SK-N-SH treated with all-trans-retinoic acid at 6 μM for 48 hours (cell line): ENCODE measurements at regions not wholly inside any gene's neighbourhood (a gene's known extent, or its start where the extent isn't known, plus 50 kb on each side); places are given as distances from the start of the nearest gene placed in this dataset.

ENCODE experiments used
- ATAC-seq: fragments of 200-7000 bp; cut with Tn5 transposase; 3 replicates; pipeline ENCODE4 v1.9.1; 2020; ENCODE audit warnings: mild to moderate bottlenecking, moderate library complexity
- ARNTL ChIP-seq: fragments of 450-650 bp; formaldehyde crosslinking; IDR thresholded peaks from 2 replicates; pipeline ENCODE4 v1.5.0; 2020; ENCODE audit warnings: low read depth, mild to moderate bottlenecking, moderate library complexity, borderline replicate concordance
- BACH2 ChIP-seq: fragments of 250-450 bp; sonication (Bioruptor Pico); IDR thresholded peaks from 2 replicates; pipeline ENCODE4 v1.9.0; 2021; ENCODE audit warnings: mild to moderate bottlenecking, borderline replicate concordance
- CREB5 ChIP-seq: fragments of 250-450 bp; sonication (Bioruptor Pico); IDR thresholded peaks from 2 replicates; pipeline ENCODE4 v1.5.1; 2020; ENCODE audit warnings: low read depth, mild to moderate bottlenecking, moderate library complexity
- CSDC2 ChIP-seq: fragments of 250-450 bp; sonication (Bioruptor Pico); IDR thresholded peaks from 2 replicates; pipeline ENCODE4 v1.5.0; 2020; ENCODE audit warnings: mild to moderate bottlenecking, moderate library complexity
- CSRNP3 ChIP-seq: fragments of 250-450 bp; sonication (Bioruptor Pico); IDR thresholded peaks from 2 replicates; pipeline ENCODE4 v1.5.1; 2021; ENCODE audit warnings: mild to moderate bottlenecking, moderate library complexity
- ESRRG ChIP-seq: fragments of 250-450 bp; sonication (Bioruptor Pico); IDR thresholded peaks from 2 replicates; pipeline ENCODE4 v1.6.1; 2021; ENCODE audit warnings: mild to moderate bottlenecking
- GLIS3 ChIP-seq: fragments of 250-450 bp; sonication (Bioruptor Pico); IDR thresholded peaks from 2 replicates; pipeline ENCODE4 v1.5.0; 2020; ENCODE audit warnings: mild to moderate bottlenecking, moderate library complexity
- ISL1 ChIP-seq: fragments of 250-450 bp; sonication (Bioruptor Pico); IDR thresholded peaks from 2 replicates; pipeline ENCODE4 v2.1.2; 2022; ENCODE audit warnings: mild to moderate bottlenecking, moderate library complexity
- OSR1 ChIP-seq: fragments of 250-450 bp; sonication (Bioruptor Pico); IDR thresholded peaks from 2 replicates; pipeline ENCODE4 v1.8.0; 2022; ENCODE audit warnings: moderate library complexity, mild to moderate bottlenecking, inconsistent platforms
- POU6F1 ChIP-seq: fragments of 250-450 bp; sonication (Bioruptor Pico); IDR thresholded peaks from 2 replicates; pipeline ENCODE4 v1.8.0; 2021; ENCODE audit warnings: low read depth, mild to moderate bottlenecking, moderate library complexity, borderline replicate concordance
- PPARA ChIP-seq: fragments of 250-450 bp; sonication (Bioruptor Pico); IDR thresholded peaks from 2 replicates; pipeline ENCODE4 v1.5.0; 2020; ENCODE audit warnings: mild to moderate bottlenecking, borderline replicate concordance
- RARB ChIP-seq: fragments of 250-450 bp; sonication (Bioruptor Pico); IDR thresholded peaks from 2 replicates; pipeline ENCODE4 v1.8.0; 2021; ENCODE audit warnings: mild to moderate bottlenecking, moderate library complexity
- SNAI2 ChIP-seq: fragments of 250-450 bp; sonication (Bioruptor Pico); IDR thresholded peaks from 2 replicates; pipeline ENCODE4 v1.5.0; 2020; ENCODE audit warnings: mild to moderate bottlenecking, moderate library complexity
- TCF4 ChIP-seq: fragments of 250-450 bp; sonication (Bioruptor Pico); IDR thresholded peaks from 2 replicates; pipeline ENCODE4 v1.8.0; 2021; ENCODE audit warnings: mild to moderate bottlenecking, moderate library complexity, borderline replicate concordance
- TOX ChIP-seq: fragments of 250-450 bp; sonication (Bioruptor Pico); IDR thresholded peaks from 2 replicates; pipeline ENCODE4 v1.8.0; 2021; ENCODE audit warnings: mild to moderate bottlenecking, moderate library complexity, borderline replicate concordance
- ZC3H10 ChIP-seq: fragments of 250-450 bp; sonication (Bioruptor Pico); IDR thresholded peaks from 2 replicates; pipeline ENCODE4 v1.5.1; 2021; ENCODE audit warnings: mild to moderate bottlenecking, moderate library complexity
- ZFP3 ChIP-seq: fragments of 250-450 bp; sonication (Bioruptor Pico); IDR thresholded peaks from 2 replicates; pipeline ENCODE4 v1.5.0; 2020; ENCODE audit warnings: mild to moderate bottlenecking, moderate library complexity
- ZFP30 ChIP-seq: fragments of 450-650 bp; formaldehyde crosslinking; IDR thresholded peaks from 2 replicates; pipeline ENCODE4 v1.5.0; 2022; ENCODE audit warnings: mild to moderate bottlenecking, moderate library complexity
- ZNF565 ChIP-seq: fragments of 450-650 bp; formaldehyde crosslinking; conservative IDR thresholded peaks from 2 replicates; pipeline ENCODE4 v1.5.0; 2020; ENCODE audit warnings: low read depth, mild to moderate bottlenecking, moderate library complexity
- ZNF70 ChIP-seq: fragments of 450-650 bp; formaldehyde crosslinking; IDR thresholded peaks from 2 replicates; pipeline ENCODE4 v1.5.0; 2020; ENCODE audit warnings: mild to moderate bottlenecking, moderate library complexity
- ZNF8 ChIP-seq: fragments of 450-650 bp; formaldehyde crosslinking; IDR thresholded peaks from 2 replicates; pipeline ENCODE4 v1.5.0; 2020; ENCODE audit warnings: mild to moderate bottlenecking, moderate library complexity
- TF ChIP-seq, protein P1 (sequence below): fragments of 250-450 bp; sonication (Bioruptor Pico); IDR thresholded peaks from 2 replicates; pipeline ENCODE4 v1.8.0; 2020; ENCODE audit warnings: mild to moderate bottlenecking, moderate library complexity, borderline replicate concordance

DNA sequence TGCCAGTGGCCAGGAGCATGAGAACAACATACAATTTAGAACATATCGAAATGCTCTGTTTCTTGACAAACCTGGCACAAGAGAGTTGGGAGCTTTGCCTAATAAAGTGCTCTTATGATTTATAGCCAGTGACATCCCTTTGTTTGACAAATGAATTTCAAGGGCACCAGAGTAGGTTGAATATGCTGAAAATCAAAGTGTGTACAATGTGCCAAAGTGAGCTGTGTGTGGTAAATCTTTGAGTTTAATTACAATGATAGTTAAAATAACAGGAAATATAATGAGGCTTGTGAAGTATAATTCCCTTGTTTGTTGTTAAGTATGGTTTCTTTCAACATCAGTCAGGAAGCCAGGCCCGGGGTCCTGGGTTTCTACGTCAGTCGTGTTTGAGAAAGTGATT, 211.9 kb downstream of the EBLN2 start (continued):
- TF ChIP-seq CREB5 (CRISPR knock-in tag) = no peak

DNA sequence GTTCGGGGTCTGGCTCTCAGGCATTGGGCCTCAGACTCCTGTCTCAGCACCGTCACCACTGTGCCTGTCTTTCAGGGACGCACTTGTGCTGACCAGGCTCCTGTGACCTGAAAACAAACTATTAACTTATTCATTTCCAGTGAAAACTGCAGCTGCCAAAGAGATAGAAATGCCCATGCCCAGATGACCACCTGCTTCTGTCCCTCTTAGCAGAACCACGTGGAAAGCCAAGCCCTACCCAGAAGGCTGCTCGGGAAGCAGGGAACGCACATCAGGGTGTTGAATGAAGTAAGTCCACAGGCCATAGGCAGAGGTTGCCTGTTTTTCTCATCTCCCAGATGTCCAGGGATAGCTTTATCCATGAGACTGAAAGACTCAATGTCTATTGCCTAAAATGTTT, 219.3 kb downstream of the EBLN2 start:
- ATAC-seq = no peak
- TF ChIP-seq, protein P1, sequence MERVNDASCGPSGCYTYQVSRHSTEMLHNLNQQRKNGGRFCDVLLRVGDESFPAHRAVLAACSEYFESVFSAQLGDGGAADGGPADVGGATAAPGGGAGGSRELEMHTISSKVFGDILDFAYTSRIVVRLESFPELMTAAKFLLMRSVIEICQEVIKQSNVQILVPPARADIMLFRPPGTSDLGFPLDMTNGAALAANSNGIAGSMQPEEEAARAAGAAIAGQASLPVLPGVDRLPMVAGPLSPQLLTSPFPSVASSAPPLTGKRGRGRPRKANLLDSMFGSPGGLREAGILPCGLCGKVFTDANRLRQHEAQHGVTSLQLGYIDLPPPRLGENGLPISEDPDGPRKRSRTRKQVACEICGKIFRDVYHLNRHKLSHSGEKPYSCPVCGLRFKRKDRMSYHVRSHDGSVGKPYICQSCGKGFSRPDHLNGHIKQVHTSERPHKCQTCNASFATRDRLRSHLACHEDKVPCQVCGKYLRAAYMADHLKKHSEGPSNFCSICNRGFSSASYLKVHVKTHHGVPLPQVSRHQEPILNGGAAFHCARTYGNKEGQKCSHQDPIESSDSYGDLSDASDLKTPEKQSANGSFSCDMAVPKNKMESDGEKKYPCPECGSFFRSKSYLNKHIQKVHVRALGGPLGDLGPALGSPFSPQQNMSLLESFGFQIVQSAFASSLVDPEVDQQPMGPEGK (CRISPR knock-in tag) = no peak
- TF ChIP-seq ZFP30 (CRISPR knock-in tag) (no peak), ISL1 (no peak), ZNF8 (no peak), POU6F1 (CRISPR knock-in tag) (no peak), GLIS3 (no peak), TCF4 (CRISPR knock-in tag) (no peak), ZNF565 (CRISPR knock-in tag) (no peak), CSRNP3 (CRISPR knock-in tag) (no peak), SNAI2 (CRISPR knock-in tag) (no peak), ZNF70 (no peak), BACH2 (CRISPR knock-in tag) (no peak), ZFP3 (CRISPR knock-in tag) (no peak), ZC3H10 (CRISPR knock-in tag) (no peak), RARB (CRISPR knock-in tag) (no peak)
- TF ChIP-seq, all 23 proteins: peak for 0

- TF ChIP-seq POU6F1 (CRISPR knock-in tag) (no peak), BACH2 (CRISPR knock-in tag) (no peak), OSR1 (CRISPR knock-in tag) (no peak), ESRRG (CRISPR knock-in tag) (no peak), ZNF8 (no peak), CSDC2 (no peak), GLIS3 (no peak)
- TF ChIP-seq, protein P1 (CRISPR knock-in tag) = no peak
- TF ChIP-seq, all 23 proteins: peak for 0
Measured at GRCh38 chr3:73284472-73284871, 223.0 kb downstream of the EBLN2 start.

DNA sequence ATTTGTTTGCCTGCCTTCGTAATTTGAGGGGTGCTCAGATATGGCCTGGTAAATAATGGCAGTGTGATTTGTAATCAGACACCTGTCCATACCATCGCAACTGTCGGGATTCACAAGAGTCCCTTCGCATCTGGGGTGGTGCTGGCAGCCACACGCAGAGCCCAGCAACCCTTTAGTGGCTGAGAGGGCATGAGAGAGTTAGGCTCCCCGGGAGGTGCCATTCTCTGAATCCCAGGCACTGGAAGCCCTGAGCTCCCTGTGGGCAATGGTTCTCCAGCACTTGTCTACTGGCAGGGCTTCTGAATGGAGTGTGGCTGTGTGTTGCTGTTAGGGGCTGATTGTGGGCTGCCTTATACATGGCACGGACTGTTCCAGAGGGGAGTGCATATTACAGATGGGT, 230.1 kb downstream of the EBLN2 start:
- no peak for ATAC-seq
- no peak for TF ChIP-seq CREB5 (CRISPR knock-in tag)
- TF ChIP-seq ZFP30 (CRISPR knock-in tag) = no peak
- no peak for TF ChIP-seq ARNTL (CRISPR knock-in tag)
- no peak for TF ChIP-seq BACH2 (CRISPR knock-in tag)
- TF ChIP-seq TOX (CRISPR knock-in tag) = no peak
- no peak for TF ChIP-seq ZFP3 (CRISPR knock-in tag)
- no peak for TF ChIP-seq PPARA (CRISPR knock-in tag)
- TF ChIP-seq ESRRG (CRISPR knock-in tag) = no peak
- TF ChIP-seq, protein P1 (CRISPR knock-in tag) = no peak
- no peak for TF ChIP-seq ZC3H10 (CRISPR knock-in tag)
- no peak for TF ChIP-seq ZNF70
- TF ChIP-seq GLIS3 = no peak
- no peak for TF ChIP-seq RARB (CRISPR knock-in tag)

More at GRCh38 chr3:73284472-73284871, 223.0 kb downstream of the EBLN2 start:
- no peak for ATAC-seq
